ENCODE measurements at regions not wholly inside any gene's neighbourhood (a gene's known extent, or its start where the extent isn't known, plus 50 kb on each side); places are given as distances from the start of the nearest gene placed in this dataset.

- Histone ChIP-seq H3K9me3 (ENCODE audit: low read depth, low read length) (no peaks in the 10 kb centered on the region), H3K9ac (ENCODE audit: insufficient read length) (no peak overlapping the region), H3K36me3 (ENCODE audit: insufficient read depth, low read length) (no peaks in the 10 kb centered on the region), H3K4me3 (no peak overlapping the region), H3K27ac (no peak overlapping the region)
- TF ChIP-seq POLR2AphosphoS5 (IDR thresholded peaks at IDR 0.05; ENCODE audit: borderline replicate concordance, low read depth, low read length) (no peak), FOXP2 (optimal IDR thresholded peaks at IDR 0.05; ENCODE audit: control extremely low read depth, extremely low read length, insufficient read depth) (no peak), EZH2 (IDR thresholded peaks at IDR 0.05) (no peak)
- DNase-seq (ENCODE audit: low read depth, low spot score): no peak
Observed at GRCh38 chr6:126227833-126228702, 111.8 kb upstream of the CENPW start.

GRCh38 chr6:126232671-126233070 lies 107.2 kb upstream of the CENPW start:
- Histone ChIP-seq H3K9me3 (ENCODE audit: low read depth, low read length) (no peaks in the 10 kb centered on the region), H3K9ac (ENCODE audit: insufficient read length) (no peak overlapping the region), H3K36me3 (ENCODE audit: insufficient read depth, low read length) (no peaks in the 10 kb centered on the region), H3K4me3 (no peak overlapping the region), H3K27ac (no peak overlapping the region)
- TF ChIP-seq EZH2 (IDR thresholded peaks at IDR 0.05) (no peak), POLR2AphosphoS5 (IDR thresholded peaks at IDR 0.05; ENCODE audit: borderline replicate concordance, low read depth, low read length) (no peak), FOXP2 (optimal IDR thresholded peaks at IDR 0.05; ENCODE audit: control extremely low read depth, extremely low read length, insufficient read depth) (no peak)
- DNase-seq (ENCODE audit: low read depth, low spot score): no peak

GRCh38 chr6:126233192-126233591 lies 106.7 kb upstream of the CENPW start:
- Histone ChIP-seq H3K27ac (no peak overlapping the region), H3K4me3 (no peak overlapping the region), H3K9me3 (ENCODE audit: low read depth, low read length) (no peaks in the 10 kb centered on the region), H3K9ac (ENCODE audit: insufficient read length) (no peak overlapping the region), H3K36me3 (ENCODE audit: insufficient read depth, low read length) (no peaks in the 10 kb centered on the region)
- DNase-seq (ENCODE audit: low read depth, low spot score): no peak
- TF ChIP-seq POLR2AphosphoS5 (IDR thresholded peaks at IDR 0.05; ENCODE audit: borderline replicate concordance, low read depth, low read length) (no peak), FOXP2 (optimal IDR thresholded peaks at IDR 0.05; ENCODE audit: control extremely low read depth, extremely low read length, insufficient read depth) (no peak), EZH2 (IDR thresholded peaks at IDR 0.05) (no peak)

GRCh38 chr6:126235363-126235762 lies 104.6 kb upstream of the CENPW start:
- Histone ChIP-seq H3K4me3 (no peak overlapping the region), H3K9ac (ENCODE audit: insufficient read length) (no peak overlapping the region), H3K36me3 (ENCODE audit: insufficient read depth, low read length) (no peaks in the 10 kb centered on the region), H3K9me3 (ENCODE audit: low read depth, low read length) (no peaks in the 10 kb centered on the region), H3K27ac (no peak overlapping the region)
- TF ChIP-seq POLR2AphosphoS5 (IDR thresholded peaks at IDR 0.05; ENCODE audit: borderline replicate concordance, low read depth, low read length): no peak
- TF ChIP-seq EZH2 (IDR thresholded peaks at IDR 0.05): no peak
- TF ChIP-seq FOXP2 (optimal IDR thresholded peaks at IDR 0.05; ENCODE audit: control extremely low read depth, extremely low read length, insufficient read depth): no peak
- DNase-seq (ENCODE audit: low read depth, low spot score): no peak

GRCh38 chr6:126245077-126245476 lies 94.8 kb upstream of the CENPW start:
- Histone ChIP-seq H3K36me3 (ENCODE audit: insufficient read depth, low read length) (no peaks in the 10 kb centered on the region), H3K9me3 (ENCODE audit: low read depth, low read length) (no peaks in the 10 kb centered on the region), H3K27ac (no peak overlapping the region), H3K4me3 (no peak overlapping the region), H3K9ac (ENCODE audit: insufficient read length) (no peak overlapping the region)
- no peak for DNase-seq (ENCODE audit: low read depth, low spot score)
- TF ChIP-seq FOXP2 (optimal IDR thresholded peaks at IDR 0.05; ENCODE audit: control extremely low read depth, extremely low read length, insufficient read depth): no peak
- no peak for TF ChIP-seq EZH2 (IDR thresholded peaks at IDR 0.05)
- no peak for TF ChIP-seq POLR2AphosphoS5 (IDR thresholded peaks at IDR 0.05; ENCODE audit: borderline replicate concordance, low read depth, low read length)

GRCh38 chr6:126252154-126252553 lies 87.8 kb upstream of the CENPW start:
- no peak for DNase-seq (ENCODE audit: low read depth, low spot score)
- H3K9me3 ChIP-seq (ENCODE audit: low read depth, low read length): no peaks in the 10 kb centered on the region
- no peak overlapping the region for H3K27ac ChIP-seq
- TF ChIP-seq EZH2 (IDR thresholded peaks at IDR 0.05): no peak
- H3K9ac ChIP-seq (ENCODE audit: insufficient read length): no peak overlapping the region
- H3K4me3 ChIP-seq: no peak overlapping the region
- H3K36me3 ChIP-seq (ENCODE audit: insufficient read depth, low read length): no peaks in the 10 kb centered on the region

GRCh38 chr6:126253431-126253830 lies 86.5 kb upstream of the CENPW start:
- TF ChIP-seq POLR2AphosphoS5 (IDR thresholded peaks at IDR 0.05; ENCODE audit: borderline replicate concordance, low read depth, low read length): no peak
- TF ChIP-seq EZH2 (IDR thresholded peaks at IDR 0.05): no peak
- no peak for TF ChIP-seq FOXP2 (optimal IDR thresholded peaks at IDR 0.05; ENCODE audit: control extremely low read depth, extremely low read length, insufficient read depth)
- H3K9me3 ChIP-seq (ENCODE audit: low read depth, low read length): no peaks in the 10 kb centered on the region
- no peak overlapping the region for H3K27ac ChIP-seq
- no peak overlapping the region for H3K9ac ChIP-seq (ENCODE audit: insufficient read length)
- no peak overlapping the region for H3K4me3 ChIP-seq
- DNase-seq (ENCODE audit: low read depth, low spot score): no peak
- no peaks in the 10 kb centered on the region for H3K36me3 ChIP-seq (ENCODE audit: insufficient read depth, low read length)

- Histone ChIP-seq H3K4me3 (no peak overlapping the region), H3K9me3 (ENCODE audit: low read depth, low read length) (no peaks in the 10 kb centered on the region; the same call in 1 of the 2 replicates), H3K27ac (no peak overlapping the region), H3K36me3 (ENCODE audit: insufficient read depth, low read length) (no peaks in the 10 kb centered on the region), H3K9ac (ENCODE audit: insufficient read length) (no peak overlapping the region)
- no peak for TF ChIP-seq POLR2AphosphoS5 (IDR thresholded peaks at IDR 0.05; ENCODE audit: borderline replicate concordance, low read depth, low read length)
- no peak for TF ChIP-seq FOXP2 (optimal IDR thresholded peaks at IDR 0.05; ENCODE audit: control extremely low read depth, extremely low read length, insufficient read depth)
- no peak for TF ChIP-seq EZH2 (IDR thresholded peaks at IDR 0.05)
- DNase-seq (ENCODE audit: low read depth, low spot score): no peak
Observed at GRCh38 chr6:126258150-126258549, 81.8 kb upstream of the CENPW start.
